ENCODE measurements at regions not wholly inside any gene's neighbourhood (a gene's known extent, or its start where the extent isn't known, plus 50 kb on each side); places are given as distances from the start of the nearest gene placed in this dataset.
"Not testable (repeated sequence)": the region's sequence is repeated elsewhere in the genome, so short reads cannot be mapped to it uniquely, and the experiment has no call there.

DNA sequence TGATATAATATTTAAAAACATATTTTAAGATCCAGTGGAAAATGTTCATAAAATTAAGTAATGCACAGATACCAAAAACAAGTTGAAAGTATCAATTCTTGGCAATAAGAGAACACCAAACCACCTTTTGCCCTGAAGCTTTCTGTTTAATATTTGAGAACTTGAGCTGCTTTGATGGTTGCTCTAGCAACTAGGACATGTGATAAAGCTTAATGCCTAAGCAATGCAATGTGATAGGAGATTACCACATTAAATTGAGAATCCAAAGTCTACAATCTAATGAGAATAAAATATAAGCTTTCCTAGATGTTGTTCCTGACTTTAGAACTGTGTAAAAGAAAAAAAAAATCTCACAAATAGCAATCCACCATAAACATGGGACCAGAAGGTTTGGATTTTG is 1367.5 kb upstream of the PCDH9 start:
- H3K4me3 Mint-ChIP-seq = no peak overlapping the region
- no peak for DNase-seq
- intact Hi-C loops (cut with micrococcal nuclease) = no loop called here
- no peaks in the 10 kb centered on the region for H3K27me3 Mint-ChIP-seq (ENCODE audit: low read depth)
- CTCF ChIA-PET = no interaction called here
- H3K36me3 Mint-ChIP-seq (ENCODE audit: low read depth) = no peaks in the 10 kb centered on the region
- peaks cover 2% of the 10 kb centered on the region for H3K9me3 Mint-ChIP-seq
- no peak overlapping the region for H3K27ac Mint-ChIP-seq
- no peaks in the 10 kb centered on the region for H3K4me1 Mint-ChIP-seq (ENCODE audit: low read depth)

DNA sequence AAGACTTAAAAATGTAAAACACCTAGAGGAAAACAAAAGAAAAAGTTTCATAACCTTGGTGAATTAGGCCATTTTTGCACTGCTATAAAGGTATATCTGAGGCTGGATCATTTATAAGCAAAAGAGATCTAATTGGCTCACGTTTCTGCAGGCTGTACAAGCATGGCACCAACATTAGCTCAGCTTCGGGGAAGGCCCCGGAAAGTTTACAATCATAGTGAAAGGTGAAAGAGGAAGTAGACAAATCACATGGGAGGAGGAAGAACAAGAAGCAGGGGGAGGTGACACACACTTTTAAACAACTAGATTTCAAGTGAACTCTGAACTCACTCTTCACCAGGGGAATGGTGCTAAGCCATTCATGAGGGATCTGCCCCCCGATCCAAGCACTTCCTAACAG is 1358.5 kb upstream of the PCDH9 start:
- CTCF ChIA-PET = no interaction called here
- peaks cover 4% of the 10 kb centered on the region for H3K9me3 Mint-ChIP-seq
- intact Hi-C loops (cut with micrococcal nuclease) = no loop called here

DNA sequence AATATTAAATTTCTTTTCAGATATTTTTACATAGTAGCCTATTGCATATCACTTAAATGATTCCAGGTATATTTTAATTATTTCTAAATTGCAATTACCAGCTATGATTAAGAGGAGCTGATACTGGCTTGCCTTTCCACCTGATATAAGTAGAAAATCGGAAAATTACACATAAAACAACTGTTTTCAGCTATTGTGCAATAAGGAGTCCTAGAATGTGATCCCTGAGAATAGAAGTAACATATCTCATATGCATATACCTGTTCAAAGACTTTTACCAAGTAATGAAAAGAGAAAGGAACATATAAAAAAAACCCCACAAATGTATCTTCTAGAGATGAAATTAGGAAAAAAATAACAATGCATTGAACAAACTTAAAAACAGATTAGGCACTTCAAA is 1354.6 kb upstream of the PCDH9 start:
- Mint-ChIP-seq H3K4me1 (ENCODE audit: low read depth) (no peaks in the 10 kb centered on the region), H3K27ac (no peak overlapping the region), H3K36me3 (ENCODE audit: low read depth) (no peaks in the 10 kb centered on the region), H3K9me3 (no peaks in the 10 kb centered on the region), H3K4me3 (no peak overlapping the region), H3K27me3 (ENCODE audit: low read depth) (no peaks in the 10 kb centered on the region)
- CTCF ChIA-PET = no interaction called here
- intact Hi-C loops (cut with micrococcal nuclease) = no loop called here
- no peak for DNase-seq

More for the DNA sequence above, 1358.5 kb upstream of the PCDH9 start:
- no peaks in the 10 kb centered on the region for H3K27me3 Mint-ChIP-seq (ENCODE audit: low read depth)
- no peaks in the 10 kb centered on the region for H3K4me1 Mint-ChIP-seq (ENCODE audit: low read depth)
- no peak for DNase-seq
- H3K4me3 Mint-ChIP-seq = no peak overlapping the region
- no peaks in the 10 kb centered on the region for H3K36me3 Mint-ChIP-seq (ENCODE audit: low read depth)
- no peak overlapping the region for H3K27ac Mint-ChIP-seq

DNA sequence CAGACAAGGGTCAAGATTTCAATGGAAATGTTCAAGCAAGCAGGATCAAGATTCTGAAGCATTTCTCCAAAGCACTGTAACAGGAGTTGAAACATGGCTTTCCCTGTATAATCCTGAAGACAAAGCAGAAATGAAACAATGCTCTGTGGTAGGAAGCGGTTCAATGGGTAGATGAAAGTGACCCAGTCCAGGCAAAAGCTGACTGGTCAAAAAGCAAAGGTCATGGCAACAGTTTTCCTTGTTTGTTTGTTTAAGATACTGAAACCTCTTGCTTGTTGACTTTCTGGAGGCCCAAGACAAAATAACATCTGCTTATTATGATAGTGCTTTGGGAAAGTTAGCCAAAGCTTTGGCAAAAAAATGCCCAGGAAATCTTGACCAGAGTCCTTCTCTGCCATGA is 1343.9 kb upstream of the PCDH9 start:
- CTCF ChIA-PET = no interaction called here
- H3K36me3 Mint-ChIP-seq (ENCODE audit: low read depth) = no peaks in the 10 kb centered on the region
- no peaks in the 10 kb centered on the region for H3K27me3 Mint-ChIP-seq (ENCODE audit: low read depth)
- no peak for DNase-seq
- no peaks in the 10 kb centered on the region for H3K4me1 Mint-ChIP-seq (ENCODE audit: low read depth)
- H3K4me3 Mint-ChIP-seq = no peak overlapping the region
- no peak overlapping the region for H3K27ac Mint-ChIP-seq
- H3K9me3 Mint-ChIP-seq = peaks cover 4% of the 10 kb centered on the region
- intact Hi-C loops (cut with micrococcal nuclease) = no loop called here

DNA sequence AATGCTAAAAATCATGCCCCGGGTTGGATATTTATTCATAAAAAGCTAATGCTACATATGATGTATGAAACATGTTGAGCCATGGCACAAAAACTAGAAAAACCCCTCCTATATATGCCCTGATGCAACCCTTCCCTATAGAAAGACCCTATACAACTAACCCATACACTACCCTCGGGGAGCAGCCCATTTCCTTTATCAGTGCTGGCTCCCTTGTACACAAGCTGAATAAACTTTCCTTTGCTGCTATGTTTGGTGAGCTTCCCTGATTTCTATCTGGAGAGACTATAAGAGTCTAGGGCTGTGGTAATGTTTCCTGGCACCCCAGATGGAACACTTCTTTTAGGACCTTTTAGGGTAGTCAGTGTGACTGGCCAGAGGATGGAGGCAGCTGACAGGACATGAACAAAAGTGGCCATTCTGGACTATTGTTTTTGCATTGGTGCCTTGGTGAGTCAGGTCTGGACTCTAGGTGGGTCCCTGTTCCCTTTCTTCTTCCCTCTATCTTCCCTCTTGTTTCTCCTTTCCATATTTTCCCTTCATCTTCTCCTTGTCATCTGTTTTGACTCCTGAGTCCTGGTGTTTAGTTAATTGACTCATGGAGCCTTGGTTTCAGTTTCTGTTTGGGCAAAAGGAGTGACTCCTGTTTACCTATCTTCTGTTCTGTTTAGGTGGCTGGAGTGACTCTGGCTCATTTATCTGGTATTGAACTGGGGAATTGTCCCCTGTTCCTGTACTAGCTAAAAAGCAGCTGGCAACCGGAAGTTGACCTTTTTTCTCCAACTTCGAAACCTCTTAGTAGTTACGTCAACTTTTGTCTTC is 1321.8 kb upstream of the PCDH9 start:
- CTCF ChIA-PET = no interaction called here
- Mint-ChIP-seq H3K27ac (no peak overlapping the region), H3K27me3 (ENCODE audit: low read depth) (no peaks in the 10 kb centered on the region), H3K4me1 (ENCODE audit: low read depth) (no peaks in the 10 kb centered on the region), H3K4me3 (no peak overlapping the region), H3K36me3 (ENCODE audit: low read depth) (no peaks in the 10 kb centered on the region), H3K9me3 (peaks cover 5% of the 10 kb centered on the region)
- intact Hi-C loops (cut with micrococcal nuclease) = no loop called here
- no peak for DNase-seq

DNA sequence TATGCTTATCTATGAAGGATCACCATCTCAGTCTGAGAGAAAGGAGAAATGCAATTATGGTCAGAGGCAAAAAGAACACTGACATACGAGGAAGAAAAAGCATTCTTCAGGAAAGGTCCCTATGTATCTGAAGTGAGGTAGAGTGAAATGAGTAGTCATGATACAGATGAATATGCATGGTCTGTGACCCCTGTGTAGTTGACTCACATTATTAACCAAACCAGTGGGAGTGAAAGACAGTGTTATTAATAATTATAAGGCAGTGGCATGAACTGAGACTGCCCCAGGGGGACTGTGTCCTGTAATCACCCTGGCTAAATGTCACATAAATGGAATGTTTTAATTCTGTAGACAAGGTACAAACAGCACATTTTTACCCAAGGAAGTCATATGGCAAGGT is 1320.2 kb upstream of the PCDH9 start:
- CTCF ChIA-PET = no interaction called here
- Mint-ChIP-seq H3K9me3 (peaks cover 5% of the 10 kb centered on the region), H3K27me3 (ENCODE audit: low read depth) (no peaks in the 10 kb centered on the region), H3K4me3 (no peak overlapping the region), H3K27ac (no peak overlapping the region), H3K36me3 (ENCODE audit: low read depth) (no peaks in the 10 kb centered on the region), H3K4me1 (ENCODE audit: low read depth) (no peaks in the 10 kb centered on the region)
- no peak for DNase-seq
- intact Hi-C loops (cut with micrococcal nuclease) = no loop called here

DNA sequence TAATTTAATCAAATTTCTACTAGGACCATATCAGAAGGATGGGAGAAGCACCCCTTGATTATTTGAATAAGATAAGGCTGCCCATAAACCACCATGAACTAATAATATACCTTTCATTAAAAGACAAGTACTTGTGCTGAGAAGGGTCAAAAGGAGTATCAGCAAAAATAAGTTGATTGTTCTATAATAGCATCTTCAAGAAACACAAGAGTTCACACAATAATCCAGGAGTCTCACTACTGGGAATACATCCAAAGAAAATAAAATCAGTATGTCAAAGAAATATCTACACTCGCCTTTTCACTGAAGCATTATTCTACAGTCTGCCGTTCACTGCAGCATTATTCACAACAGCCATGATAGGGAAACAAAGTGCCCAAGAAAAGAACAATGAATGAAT is 1310.1 kb upstream of the PCDH9 start:
- no peak for DNase-seq
- Mint-ChIP-seq H3K4me1 (ENCODE audit: low read depth) (no peaks in the 10 kb centered on the region), H3K9me3 (peaks cover under 1% of the 10 kb centered on the region), H3K4me3 (no peak overlapping the region), H3K36me3 (ENCODE audit: low read depth) (no peaks in the 10 kb centered on the region), H3K27ac (no peak overlapping the region), H3K27me3 (ENCODE audit: low read depth) (no peaks in the 10 kb centered on the region)
- CTCF ChIA-PET = no interaction called here
- intact Hi-C loops (cut with micrococcal nuclease) = no loop called here

DNA sequence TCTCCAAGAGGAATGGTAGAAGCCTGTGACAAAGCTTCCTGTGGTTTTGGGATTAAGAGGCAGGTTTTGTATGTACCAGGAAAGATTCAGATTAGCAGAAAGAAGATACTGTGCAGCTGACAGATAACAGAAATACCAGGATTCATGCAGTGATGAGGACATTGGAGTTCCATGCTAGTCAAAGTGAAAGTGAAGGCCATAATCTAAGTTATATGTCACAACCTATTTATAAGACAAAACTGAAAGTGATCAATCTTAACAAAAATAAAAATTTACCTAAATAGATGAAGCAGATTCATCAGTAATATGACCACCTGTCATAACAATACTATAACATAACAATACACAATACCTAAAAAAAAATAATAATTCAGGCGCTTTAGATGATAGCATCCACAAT is 1305.2 kb upstream of the PCDH9 start:
- no peak for DNase-seq
- peaks cover 3% of the 10 kb centered on the region for H3K9me3 Mint-ChIP-seq
- no peaks in the 10 kb centered on the region for H3K27me3 Mint-ChIP-seq (ENCODE audit: low read depth)
- intact Hi-C loops (cut with micrococcal nuclease) = no loop called here
- H3K4me3 Mint-ChIP-seq = no peak overlapping the region
- H3K36me3 Mint-ChIP-seq (ENCODE audit: low read depth) = no peaks in the 10 kb centered on the region
- CTCF ChIA-PET = no interaction called here
- H3K4me1 Mint-ChIP-seq (ENCODE audit: low read depth) = no peaks in the 10 kb centered on the region
- H3K27ac Mint-ChIP-seq = no peak overlapping the region

DNA sequence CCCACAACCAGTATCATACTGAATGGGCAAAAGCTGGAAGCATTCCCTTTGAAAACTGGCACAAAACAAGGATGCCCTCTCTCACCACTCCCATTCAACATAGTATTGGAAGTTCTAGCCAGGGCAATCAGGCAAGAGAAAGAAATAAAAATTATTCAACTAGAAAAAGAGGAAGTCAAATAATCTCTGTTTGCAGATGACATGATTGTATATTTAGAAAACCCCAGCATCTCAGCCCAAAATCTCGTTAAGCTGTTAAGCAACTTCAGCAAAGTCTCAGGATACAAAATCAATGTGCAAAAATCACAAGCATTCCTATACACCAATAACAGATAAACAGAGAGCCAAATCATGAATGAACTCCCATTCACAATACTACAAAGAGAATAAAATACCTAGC is 1297.0 kb upstream of the PCDH9 start:
- H3K27me3 Mint-ChIP-seq (ENCODE audit: low read depth); H3K4me1 Mint-ChIP-seq (ENCODE audit: low read depth); CTCF ChIA-PET; H3K27ac Mint-ChIP-seq; DNase-seq; H3K36me3 Mint-ChIP-seq (ENCODE audit: low read depth); H3K4me3 Mint-ChIP-seq; intact Hi-C loops (cut with micrococcal nuclease): not testable (repeated sequence)
- peaks cover 36% of the 10 kb centered on the region for H3K9me3 Mint-ChIP-seq

DNA sequence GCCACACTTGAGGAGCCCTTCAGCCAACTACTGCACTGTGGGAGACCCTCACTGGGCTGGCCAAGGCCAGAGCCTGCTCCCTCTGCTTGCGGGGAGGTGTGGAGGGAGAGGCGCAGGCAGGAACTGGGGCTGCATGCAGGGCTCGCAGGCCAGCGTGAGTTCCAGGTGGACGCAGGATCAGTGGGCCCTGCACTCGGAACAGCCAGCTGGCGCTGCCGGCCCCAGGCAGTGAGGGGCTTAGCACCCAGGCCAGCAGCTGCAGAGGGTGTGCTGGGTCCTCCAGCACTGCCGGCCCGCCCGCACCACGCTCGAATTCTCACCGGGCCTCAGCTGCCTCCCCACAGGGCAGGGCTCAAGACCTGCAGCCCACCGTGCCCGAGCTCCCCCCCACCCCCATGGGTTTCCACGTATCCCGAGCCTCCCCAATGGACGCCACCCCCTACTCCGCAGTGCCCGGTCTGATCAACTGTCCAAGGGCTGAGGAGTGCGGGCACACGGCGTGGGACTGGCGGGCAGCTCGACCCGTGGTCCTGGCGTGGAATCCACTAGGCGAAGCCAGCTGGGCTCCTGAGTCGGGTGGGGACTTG is 1293.8 kb upstream of the PCDH9 start:
- Mint-ChIP-seq H3K9me3 (peaks cover 35% of the 10 kb centered on the region), H3K27ac (no peak overlapping the region), H3K4me3 (no peak overlapping the region), H3K27me3 (ENCODE audit: low read depth) (no peaks in the 10 kb centered on the region), H3K4me1 (ENCODE audit: low read depth) (no peaks in the 10 kb centered on the region), H3K36me3 (ENCODE audit: low read depth) (no peaks in the 10 kb centered on the region)
- intact Hi-C loops (cut with micrococcal nuclease) = no loop called here
- no peak for DNase-seq
- CTCF ChIA-PET = no interaction called here

DNA sequence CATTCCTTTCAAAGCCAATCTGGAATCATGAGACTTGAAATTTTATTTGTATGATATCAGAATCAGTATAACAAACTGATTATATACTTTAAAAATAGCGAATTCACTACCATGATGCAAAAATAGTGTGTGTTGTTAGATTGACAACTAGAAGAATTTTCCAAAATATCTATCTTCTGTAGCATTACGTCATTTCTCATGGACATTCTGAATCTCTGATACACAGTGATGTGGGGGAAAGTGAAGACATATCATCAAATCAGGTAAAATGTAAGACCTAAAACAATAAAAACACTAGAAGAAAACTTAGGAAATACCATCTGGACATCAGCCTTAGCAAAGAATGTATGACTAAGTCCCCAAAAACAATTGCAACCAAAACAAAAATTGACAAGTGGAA is 1292.0 kb upstream of the PCDH9 start:
- Mint-ChIP-seq H3K4me1 (ENCODE audit: low read depth) (no peaks in the 10 kb centered on the region), H3K9me3 (peaks cover 24% of the 10 kb centered on the region), H3K36me3 (ENCODE audit: low read depth) (no peaks in the 10 kb centered on the region), H3K4me3 (no peak overlapping the region), H3K27ac (no peak overlapping the region), H3K27me3 (ENCODE audit: low read depth) (no peaks in the 10 kb centered on the region)
- intact Hi-C loops (cut with micrococcal nuclease) = no loop called here
- CTCF ChIA-PET = no interaction called here
- DNase-seq = no peak

DNA sequence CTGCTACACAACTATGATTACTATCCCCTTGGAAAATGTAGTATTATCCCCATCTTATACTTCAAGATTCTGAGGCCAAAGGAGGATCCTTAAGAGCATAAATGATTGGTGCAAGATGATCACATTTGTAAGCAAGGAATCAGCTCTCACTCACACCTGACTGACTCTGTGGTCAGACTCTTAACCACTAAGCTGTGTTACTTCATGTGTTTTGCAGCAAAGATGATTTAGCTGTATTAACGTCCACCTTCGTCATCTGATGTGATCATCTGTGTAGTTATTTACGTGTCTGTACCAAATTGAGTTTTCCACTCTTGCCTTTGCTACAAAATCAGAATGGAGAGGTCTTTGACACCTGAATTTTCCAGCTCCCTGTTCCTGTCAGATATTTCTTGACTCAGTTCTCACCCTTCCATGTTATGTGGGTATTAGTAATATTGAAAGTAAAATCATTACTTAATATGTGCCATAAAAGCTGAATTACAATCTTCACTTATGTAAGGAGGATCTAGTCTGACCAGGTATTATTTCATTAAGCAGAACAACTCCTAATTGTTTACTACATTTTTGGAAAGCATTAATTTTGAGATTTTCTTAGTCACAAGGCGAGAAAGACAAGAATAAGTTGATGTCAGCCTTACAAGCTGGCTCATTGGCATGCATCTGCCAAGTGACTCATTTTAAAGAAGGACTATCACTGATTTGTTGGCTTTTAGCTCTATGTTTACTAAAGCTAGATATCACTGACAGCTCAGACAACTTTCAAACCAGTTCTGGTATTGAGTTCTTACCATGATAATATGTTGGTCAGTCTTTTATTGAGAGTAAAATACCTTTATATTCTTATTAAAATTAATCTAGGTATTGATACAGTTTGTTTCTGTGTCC is 1279.8 kb upstream of the PCDH9 start:
- intact Hi-C loops (cut with micrococcal nuclease) = no loop called here
- H3K36me3 Mint-ChIP-seq (ENCODE audit: low read depth) = no peaks in the 10 kb centered on the region
- H3K27me3 Mint-ChIP-seq (ENCODE audit: low read depth) = no peaks in the 10 kb centered on the region
- no peak overlapping the region for H3K4me3 Mint-ChIP-seq
- CTCF ChIA-PET = no interaction called here
- H3K27ac Mint-ChIP-seq = no peak overlapping the region
- DNase-seq = no peak
- peaks cover 5% of the 10 kb centered on the region for H3K9me3 Mint-ChIP-seq
- H3K4me1 Mint-ChIP-seq (ENCODE audit: low read depth) = no peaks in the 10 kb centered on the region
